CD14-positive monocyte (primary cell): ENCODE measurements at regions not wholly inside any gene's neighbourhood (a gene's known extent, or its start where the extent isn't known, plus 50 kb on each side); places are given as distances from the start of the nearest gene placed in this dataset.
A peak's percentile ranks its signal among the peaks of the same experiment; 100 is the strongest.

Experiments
- DNase-seq, 3 donors: peaks; one replicate each; pipeline ENCODE4 v3.0.0-alpha.2; 2011 to 2022
- H2AFZ ChIP-seq: 2 replicates; pipeline ENCODE4 v1.6.0; 2012; ENCODE audit warnings: mild to moderate bottlenecking, low read depth, low read length, inconsistent platforms; ENCODE audit not compliant: insufficient read depth, poor library complexity, severe bottlenecking
- H3K27ac ChIP-seq, 2 donors: 1 replicate in 1 of 2; 2 replicates in 1 of 2; pipeline ENCODE4 v1.5.1; 2012 to 2013; ENCODE audit warnings: low read length in 2 of 2, control low read depth in 1 of 2, inconsistent platforms in 1 of 2, low read depth in 1 of 2, mild to moderate bottlenecking in 1 of 2
- H3K27me3 ChIP-seq, 2 donors: one replicate each; pipeline versions ENCODE4 v1.6.0 to v1.6.1; 2011 to 2013; ENCODE audit warnings: low read length in 2 of 2; ENCODE audit not compliant: control insufficient read depth in 2 of 2, insufficient read depth in 2 of 2
- H3K36me3 ChIP-seq, 2 donors: replicated peaks in 1 of 2; 1 replicate in 1 of 2; 2 replicates in 1 of 2; pipeline versions ENCODE4 v1.5.1 to v1.6.1; 2012 to 2013; ENCODE audit warnings: low read length in 2 of 2, control low read depth in 1 of 2, inconsistent platforms in 1 of 2, mild to moderate bottlenecking in 1 of 2; ENCODE audit not compliant: insufficient read depth in 2 of 2, control insufficient read depth in 1 of 2
- H3K4me1 ChIP-seq, 2 donors: 1 replicate in 1 of 2; 2 replicates in 1 of 2; pipeline versions ENCODE4 v1.5.1 to v1.6.1; 2012 to 2013; ENCODE audit warnings: low read length in 2 of 2, control low read depth in 1 of 2, inconsistent platforms in 1 of 2, mild to moderate bottlenecking in 1 of 2, moderate library complexity in 1 of 2; ENCODE audit not compliant: insufficient read depth in 2 of 2, control insufficient read depth in 1 of 2
- H3K4me2 ChIP-seq: replicated peaks from 2 replicates; pipeline ENCODE3; 2012; ENCODE audit warnings: low read length, moderate library complexity, mild to moderate bottlenecking; ENCODE audit not compliant: poor library complexity, severe bottlenecking; ENCODE audit errors: extremely low read depth
- H3K4me3 ChIP-seq, 3 experiments: fragments of 200-600 bp in 1 of 3; sonication (generic) in 1 of 3; replicated peaks in 1 of 3; 1 replicate in 2 of 3; 2 replicates in 1 of 3; pipeline ENCODE4 v1.5.1; 2011 to 2013; ENCODE audit warnings: low read length in 3 of 3, mild to moderate bottlenecking in 3 of 3, control low read depth in 2 of 3, low read depth in 2 of 3, inconsistent platforms in 1 of 3, moderate library complexity in 1 of 3
- H3K79me2 ChIP-seq: 2 replicates; pipeline ENCODE4 v1.6.0; 2012; ENCODE audit warnings: mild to moderate bottlenecking, control low read depth, inconsistent platforms, low read length, moderate library complexity; ENCODE audit not compliant: insufficient read depth
- H3K9ac ChIP-seq: 2 replicates; pipeline ENCODE4 v1.6.0; 2017; ENCODE audit warnings: low read length, mild to moderate bottlenecking; ENCODE audit not compliant: insufficient read depth, poor library complexity, severe bottlenecking
- H3K9me3 ChIP-seq, 2 donors: replicated peaks in 1 of 2; 1 replicate in 1 of 2; 2 replicates in 1 of 2; pipeline versions ENCODE4 v1.5.1 to v1.6.1; 2012 to 2013; ENCODE audit warnings: low read length in 2 of 2, control low read depth in 1 of 2; ENCODE audit not compliant: control insufficient read depth in 1 of 2, insufficient read depth in 1 of 2
- H4K20me1 ChIP-seq: 2 replicates; pipeline ENCODE4 v1.6.0; 2012; ENCODE audit warnings: mild to moderate bottlenecking, low read length, control low read depth, moderate library complexity; ENCODE audit not compliant: insufficient read depth
- H3K27ac Mint-ChIP-seq, 7 donors: one replicate each; pipeline ENCODE4 v1.8.0; 2020; ENCODE audit warnings: mild to moderate bottlenecking in 7 of 7, mixed read lengths in 7 of 7, moderate library complexity in 6 of 7, inconsistent platforms in 2 of 7
- H3K27me3 Mint-ChIP-seq, 3 donors: one replicate each; pipeline ENCODE4 v1.8.0; 2021 to 2022; ENCODE audit warnings: low read depth in 3 of 3, mild to moderate bottlenecking in 3 of 3, mixed read lengths in 3 of 3, moderate library complexity in 3 of 3, inconsistent platforms in 1 of 3
- H3K36me3 Mint-ChIP-seq, 2 donors: one replicate each; pipeline ENCODE4 v1.8.0; 2020; ENCODE audit warnings: mixed read lengths in 2 of 2, inconsistent platforms in 1 of 2, mild to moderate bottlenecking in 1 of 2
- H3K4me1 Mint-ChIP-seq: one replicate; pipeline ENCODE4 v1.8.0; 2020; ENCODE audit warnings: mild to moderate bottlenecking, mixed read lengths
- H3K4me3 Mint-ChIP-seq, 2 donors: one replicate each; pipeline ENCODE4 v1.8.0; 2020; ENCODE audit warnings: mild to moderate bottlenecking in 2 of 2, mixed read lengths in 2 of 2, moderate library complexity in 1 of 2
- H3K9me3 Mint-ChIP-seq, 7 donors: one replicate each; pipeline ENCODE4 v1.8.0; 2020 to 2022; ENCODE audit warnings: mixed read lengths in 7 of 7, mild to moderate bottlenecking in 6 of 7, moderate library complexity in 6 of 7, inconsistent platforms in 2 of 7
- CTCF ChIP-seq: fragments of 200-600 bp; IDR thresholded peaks from one replicate; pipeline ENCODE4 v1.8.0; 2022; ENCODE audit warnings: antibody characterized with exemption, mild to moderate bottlenecking
- WGBS: methylation state at CpG from one replicate; pipeline ENCODE4 v1.1.5; 2013; ENCODE audit warnings: missing lambda C conversion rate; ENCODE audit not compliant: insufficient coverage; 5-methylcytosine and 5-hydroxymethylcytosine counted together
- intact Hi-C, 2 donors: fragments of 100-400 bp; cut with micrococcal nuclease; formaldehyde crosslinking; loops; one replicate each; pipeline versions ENCODE4 v1.15.0 to v1.15.1; 2023

- Mint-ChIP-seq H3K4me1 (no peaks in the 10 kb centered on the region), H3K4me3 (no peak overlapping the region), H3K9me3 (no peaks in the 10 kb centered on the region), H3K36me3 (no peaks in the 10 kb centered on the region), H3K27me3 (peaks cover 2 to 4% (median 4%) of the 10 kb centered on the region in 3 donors), H3K27ac (no peak overlapping the region)
- Histone ChIP-seq H3K36me3 (no peaks in the 10 kb centered on the region), H3K9ac (no peak overlapping the region), H3K27me3 (no peaks in the 10 kb centered on the region), H3K27ac (no peak overlapping the region), H3K4me2 (no peak overlapping the region), H4K20me1 (no peaks in the 10 kb centered on the region), H3K4me3 (no peak overlapping the region), H2AFZ (no peak overlapping the region), H3K4me1 (no peaks in the 10 kb centered on the region), H3K79me2 (no peaks in the 10 kb centered on the region), H3K9me3 (no peaks in the 10 kb centered on the region)
- WGBS: 100% methylated on average over 1 of the region's 3 CpGs
- intact Hi-C loops: no loop called here
- no peak for DNase-seq
- no peak for TF ChIP-seq CTCF
These were observed 345.1 kb downstream of the CYP26B1 start for GRCh38 chr2:71802556-71802955.

- Histone ChIP-seq H3K4me1 (no peaks in the 10 kb centered on the region), H3K36me3 (no peaks in the 10 kb centered on the region), H3K27me3 (no peaks in the 10 kb centered on the region), H2AFZ (no peak overlapping the region), H3K9me3 (no peaks in the 10 kb centered on the region), H3K4me2 (no peak overlapping the region), H3K27ac (no peak overlapping the region), H3K4me3 (no peak overlapping the region), H3K9ac (no peak overlapping the region), H4K20me1 (no peaks in the 10 kb centered on the region), H3K79me2 (no peaks in the 10 kb centered on the region)
- no peak overlapping the region for H3K27ac Mint-ChIP-seq
- peak; percentile 10 for TF ChIP-seq CTCF
- H3K27me3 Mint-ChIP-seq: peaks cover 2 to 4% (median 4%) of the 10 kb centered on the region in 3 donors
- no peak overlapping the region for H3K4me3 Mint-ChIP-seq
- no peaks in the 10 kb centered on the region for H3K9me3 Mint-ChIP-seq
- intact Hi-C loops: no loop called here
- WGBS: 88% methylated on average over 7 of the region's 8 CpGs
- no peak for DNase-seq
- H3K4me1 Mint-ChIP-seq: no peaks in the 10 kb centered on the region
- H3K36me3 Mint-ChIP-seq: no peaks in the 10 kb centered on the region
These were observed 345.7 kb downstream of the CYP26B1 start for GRCh38 chr2:71801969-71802368.
